ENCODE measurements at regions not wholly inside any gene's neighbourhood (a gene's known extent, or its start where the extent isn't known, plus 50 kb on each side); places are given as distances from the start of the nearest gene placed in this dataset.
"Not testable (repeated sequence)": the region's sequence is repeated elsewhere in the genome, so short reads cannot be mapped to it uniquely, and the experiment has no call there.

- no peak for DNase-seq
These were observed 1367.5 kb upstream of the PCDH9 start for GRCh38 chr13:68597641-68598040.

- DNase-seq, result no peak
These were observed 1358.5 kb upstream of the PCDH9 start for GRCh38 chr13:68588623-68589022.

GRCh38 chr13:68584776-68585175 is 1354.6 kb upstream of the PCDH9 start:
- no peak for DNase-seq

- DNase-seq, result no peak
These were observed 1343.9 kb upstream of the PCDH9 start for GRCh38 chr13:68574053-68574452.

- DNase-seq, result no peak
These were observed 1321.8 kb upstream of the PCDH9 start for GRCh38 chr13:68551701-68552522.

GRCh38 chr13:68550330-68550729 is 1320.2 kb upstream of the PCDH9 start:
- no peak for DNase-seq

GRCh38 chr13:68540244-68540643 is 1310.1 kb upstream of the PCDH9 start:
- no peak for DNase-seq

- DNase-seq, result no peak
These were observed 1305.2 kb upstream of the PCDH9 start for GRCh38 chr13:68535329-68535728.

GRCh38 chr13:68527167-68527566 is 1297.0 kb upstream of the PCDH9 start:
- not testable (repeated sequence) for DNase-seq

GRCh38 chr13:68523838-68524424 is 1293.8 kb upstream of the PCDH9 start:
- no peak for DNase-seq

- DNase-seq, result no peak
These were observed 1292.0 kb upstream of the PCDH9 start for GRCh38 chr13:68522184-68522583.

GRCh38 chr13:68509734-68510621 is 1279.8 kb upstream of the PCDH9 start:
- no peak for DNase-seq

- DNase-seq, result no peak
These were observed 1276.9 kb upstream of the PCDH9 start for GRCh38 chr13:68506888-68507551.

GRCh38 chr13:68490594-68490993 is 1260.5 kb upstream of the PCDH9 start:
- DNase-seq, result no peak

- DNase-seq, result no peak
These were observed 1251.0 kb upstream of the PCDH9 start for GRCh38 chr13:68481130-68481529.

GRCh38 chr13:68473834-68474326 is 1243.7 kb upstream of the PCDH9 start:
- DNase-seq, result no peak

- DNase-seq, result no peak
These were observed 1237.0 kb upstream of the PCDH9 start for GRCh38 chr13:68467160-68467559.

- DNase-seq, result no peak
These were observed 1210.7 kb upstream of the PCDH9 start for GRCh38 chr13:68440874-68441273.

GRCh38 chr13:68439817-68440216 is 1209.7 kb upstream of the PCDH9 start:
- no peak for DNase-seq

GRCh38 chr13:68428292-68428691 is 1198.2 kb upstream of the PCDH9 start:
- no peak for DNase-seq

GRCh38 chr13:68417801-68418200 is 1187.7 kb upstream of the PCDH9 start:
- no peak for DNase-seq

GRCh38 chr13:68410007-68410406 is 1179.9 kb upstream of the PCDH9 start:
- no peak for DNase-seq

- no peak for DNase-seq
These were observed 1160.9 kb upstream of the PCDH9 start for GRCh38 chr13:68390987-68391386.
